HG03558 (cell line): ENCODE measurements at regions not wholly inside any gene's neighbourhood (a gene's known extent, or its start where the extent isn't known, plus 50 kb on each side); places are given as distances from the start of the nearest gene placed in this dataset.
"Not testable (repeated sequence)": the region's sequence is repeated elsewhere in the genome, so short reads cannot be mapped to it uniquely, and the experiment has no call there.

ENCODE experiments used
- ATAC-seq: cut with Tn5 transposase; IDR thresholded peaks from one replicate; pipeline ENCODE4 v1.9.1; 2021; ENCODE audit warnings: moderate number of reproducible peaks; ENCODE audit not compliant: unreplicated experiment; ENCODE audit errors: extremely low read depth

- ATAC-seq = no peak
These were observed 375.7 kb upstream of the CCNH start for GRCh38 chr5:87788416-87788815.

- ATAC-seq = no peak
These were observed 375.0 kb upstream of the CCNH start for GRCh38 chr5:87787625-87788256.

- ATAC-seq = no peak
These were observed 374.4 kb upstream of the CCNH start for GRCh38 chr5:87787086-87787485.

GRCh38 chr5:87786471-87786870 is 373.7 kb upstream of the CCNH start:
- ATAC-seq = no peak

- ATAC-seq = no peak
These were observed 373.0 kb upstream of the CCNH start for GRCh38 chr5:87785554-87786335.

- no peak for ATAC-seq
These were observed 372.3 kb upstream of the CCNH start for GRCh38 chr5:87784879-87785495.

GRCh38 chr5:87784311-87784710 is 371.6 kb upstream of the CCNH start:
- no peak for ATAC-seq

GRCh38 chr5:87782916-87783315 is 370.2 kb upstream of the CCNH start:
- no peak for ATAC-seq

GRCh38 chr5:87781976-87782375 is 369.2 kb upstream of the CCNH start:
- no peak for ATAC-seq

GRCh38 chr5:87780831-87781760 is 368.4 kb upstream of the CCNH start:
- peak; percentile 95 for ATAC-seq

GRCh38 chr5:87778876-87779275 is 366.1 kb upstream of the CCNH start:
- ATAC-seq = no peak

GRCh38 chr5:87777877-87778276 is 365.1 kb upstream of the CCNH start:
- no peak for ATAC-seq

- ATAC-seq = no peak
These were observed 364.1 kb upstream of the CCNH start for GRCh38 chr5:87776785-87777184.

- ATAC-seq = not testable (repeated sequence)
These were observed 363.6 kb upstream of the CCNH start for GRCh38 chr5:87776302-87776701.

- no peak for ATAC-seq
These were observed 362.5 kb upstream of the CCNH start for GRCh38 chr5:87775228-87775627.

- no peak for ATAC-seq
These were observed 362.1 kb upstream of the CCNH start for GRCh38 chr5:87774804-87775203.

- no peak for ATAC-seq
These were observed 357.9 kb upstream of the CCNH start for GRCh38 chr5:87770601-87771121.

GRCh38 chr5:87770016-87770570 is 357.4 kb upstream of the CCNH start:
- ATAC-seq = no peak

GRCh38 chr5:87769157-87769556 is 356.4 kb upstream of the CCNH start:
- no peak for ATAC-seq

GRCh38 chr5:87768190-87768589 is 355.5 kb upstream of the CCNH start:
- ATAC-seq = no peak
